Stimulated activated CD4-positive, alpha-beta T cell treated with anti-CD3 and anti-CD28 coated beads, Interleukin-12 subunit alpha, Interleukin-12 subunit beta, amount 100 ng/mL, for 4 hours (primary cell): ENCODE measurements at regions not wholly inside any gene's neighbourhood (a gene's known extent, or its start where the extent isn't known, plus 50 kb on each side); places are given as distances from the start of the nearest gene placed in this dataset.

Experiments used
- DNase-seq: peaks from one replicate; pipeline ENCODE4 v3.0.0-alpha.2; 2020

GRCh38 chr4:117327491-117327890, 242.1 kb upstream of the TRAM1L1 start:
- DNase-seq, result no peak

- no peak for DNase-seq
Measured at GRCh38 chr4:117328333-117328732, 243.0 kb upstream of the TRAM1L1 start.

- no peak for DNase-seq
Measured at GRCh38 chr4:117331817-117332216, 246.4 kb upstream of the TRAM1L1 start.

GRCh38 chr4:117334451-117335188, 249.2 kb upstream of the TRAM1L1 start:
- DNase-seq, result no peak

GRCh38 chr4:117357437-117357836, 272.1 kb upstream of the TRAM1L1 start:
- no peak for DNase-seq

- no peak for DNase-seq
Measured at GRCh38 chr4:117357866-117358265, 272.5 kb upstream of the TRAM1L1 start.

GRCh38 chr4:117370944-117371668, 285.7 kb upstream of the TRAM1L1 start:
- DNase-seq, result no peak

- DNase-seq, result no peak
Measured at GRCh38 chr4:117375101-117375500, 289.7 kb upstream of the TRAM1L1 start.

- no peak for DNase-seq
Measured at GRCh38 chr4:117376692-117377091, 291.3 kb upstream of the TRAM1L1 start.

GRCh38 chr4:117378942-117379341, 293.6 kb upstream of the TRAM1L1 start:
- no peak for DNase-seq

- no peak for DNase-seq
Measured at GRCh38 chr4:117383468-117383867, 298.1 kb upstream of the TRAM1L1 start.

GRCh38 chr4:117385526-117385925, 300.1 kb upstream of the TRAM1L1 start:
- no peak for DNase-seq

GRCh38 chr4:117387072-117387471, 301.7 kb upstream of the TRAM1L1 start:
- DNase-seq, result no peak

GRCh38 chr4:117400039-117400835, 314.9 kb upstream of the TRAM1L1 start:
- no peak for DNase-seq

- DNase-seq, result no peak
Measured at GRCh38 chr4:117412661-117413060, 327.3 kb upstream of the TRAM1L1 start.

- no peak for DNase-seq
Measured at GRCh38 chr4:117417856-117418255, 332.5 kb upstream of the TRAM1L1 start.

- DNase-seq, result no peak
Measured at GRCh38 chr4:117420948-117421347, 335.6 kb upstream of the TRAM1L1 start.

- DNase-seq, result no peak
Measured at GRCh38 chr4:117421706-117422105, 336.3 kb upstream of the TRAM1L1 start.

GRCh38 chr4:117422297-117422696, 336.9 kb upstream of the TRAM1L1 start:
- DNase-seq, result no peak

- no peak for DNase-seq
Measured at GRCh38 chr4:117425636-117426035, 340.3 kb upstream of the TRAM1L1 start.

- no peak for DNase-seq
Measured at GRCh38 chr4:117428536-117428935, 343.2 kb upstream of the TRAM1L1 start.

- no peak for DNase-seq
Measured at GRCh38 chr4:117429061-117429460, 343.7 kb upstream of the TRAM1L1 start.

GRCh38 chr4:117429506-117429905, 344.1 kb upstream of the TRAM1L1 start:
- DNase-seq, result no peak

- DNase-seq, result no peak
Measured at GRCh38 chr4:117434424-117434823, 349.0 kb upstream of the TRAM1L1 start.
